ENCODE measurements at regions not wholly inside any gene's neighbourhood (a gene's known extent, or its start where the extent isn't known, plus 50 kb on each side); places are given as distances from the start of the nearest gene placed in this dataset.

GRCh38 chr2:236338495-236339184, 74.4 kb upstream of the ASB18 start:
- H3K27me3 ChIP-seq: no peaks in the 10 kb centered on the region
- peak; percentile 36 for ATAC-seq
- DNase-seq: no peak
- no peak overlapping the region for H3K4me3 ChIP-seq
- H3K4me1 ChIP-seq: peaks cover 0 to 8% of the 10 kb centered on the region in 2 donors
- intact Hi-C loops (cut with DNase I): no loop called here
- H3K27ac ChIP-seq: no peak overlapping the region
- H3K9me3 ChIP-seq: no peaks in the 10 kb centered on the region
- TF ChIP-seq, protein P1, sequence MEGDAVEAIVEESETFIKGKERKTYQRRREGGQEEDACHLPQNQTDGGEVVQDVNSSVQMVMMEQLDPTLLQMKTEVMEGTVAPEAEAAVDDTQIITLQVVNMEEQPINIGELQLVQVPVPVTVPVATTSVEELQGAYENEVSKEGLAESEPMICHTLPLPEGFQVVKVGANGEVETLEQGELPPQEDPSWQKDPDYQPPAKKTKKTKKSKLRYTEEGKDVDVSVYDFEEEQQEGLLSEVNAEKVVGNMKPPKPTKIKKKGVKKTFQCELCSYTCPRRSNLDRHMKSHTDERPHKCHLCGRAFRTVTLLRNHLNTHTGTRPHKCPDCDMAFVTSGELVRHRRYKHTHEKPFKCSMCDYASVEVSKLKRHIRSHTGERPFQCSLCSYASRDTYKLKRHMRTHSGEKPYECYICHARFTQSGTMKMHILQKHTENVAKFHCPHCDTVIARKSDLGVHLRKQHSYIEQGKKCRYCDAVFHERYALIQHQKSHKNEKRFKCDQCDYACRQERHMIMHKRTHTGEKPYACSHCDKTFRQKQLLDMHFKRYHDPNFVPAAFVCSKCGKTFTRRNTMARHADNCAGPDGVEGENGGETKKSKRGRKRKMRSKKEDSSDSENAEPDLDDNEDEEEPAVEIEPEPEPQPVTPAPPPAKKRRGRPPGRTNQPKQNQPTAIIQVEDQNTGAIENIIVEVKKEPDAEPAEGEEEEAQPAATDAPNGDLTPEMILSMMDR (IDR thresholded peaks at IDR 0.05): no peak
- H3K36me3 ChIP-seq: no peaks in the 10 kb centered on the region

DNA sequence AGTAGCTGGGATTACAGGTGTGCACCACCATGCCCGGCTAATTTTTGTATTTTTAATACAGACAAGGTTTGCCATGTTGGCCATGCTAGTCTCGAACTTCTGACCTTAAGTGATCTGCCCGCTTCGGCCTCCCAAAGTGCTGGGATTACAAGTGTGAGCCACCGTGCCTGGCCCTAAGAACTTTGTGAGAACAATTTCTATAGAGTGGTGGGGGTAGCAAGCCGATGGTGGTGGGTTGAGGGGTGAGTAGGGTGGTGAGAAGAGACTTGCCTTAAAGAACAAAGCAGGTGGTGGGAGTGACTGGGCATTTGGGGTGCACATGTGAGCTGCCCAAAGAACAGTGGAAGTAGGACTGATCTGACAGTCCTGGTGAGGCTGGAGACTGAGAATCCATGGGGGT, 76.0 kb upstream of the ASB18 start:
- Histone ChIP-seq H3K27me3 (no peaks in the 10 kb centered on the region), H3K4me1 (peaks cover 0 to 8% of the 10 kb centered on the region in 2 donors), H3K36me3 (no peaks in the 10 kb centered on the region), H3K27ac (no peak overlapping the region), H3K4me3 (no peak overlapping the region), H3K9me3 (no peaks in the 10 kb centered on the region)
- intact Hi-C loops (cut with DNase I): no loop called here
- ATAC-seq: no peak
- DNase-seq: no peak
- TF ChIP-seq, protein P1 (IDR thresholded peaks at IDR 0.05): no peak

- Histone ChIP-seq H3K4me1 (peaks cover 0 to 8% of the 10 kb centered on the region in 2 donors), H3K9me3 (no peaks in the 10 kb centered on the region), H3K27ac (no peak overlapping the region), H3K4me3 (no peak overlapping the region), H3K27me3 (no peaks in the 10 kb centered on the region), H3K36me3 (no peaks in the 10 kb centered on the region)
- intact Hi-C loops (cut with DNase I): no loop called here
- no peak for DNase-seq
- ATAC-seq: no peak
- TF ChIP-seq, protein P1 (IDR thresholded peaks at IDR 0.05): no peak
These were observed 76.9 kb upstream of the ASB18 start for GRCh38 chr2:236341067-236341466.

GRCh38 chr2:236341721-236342120, 77.5 kb upstream of the ASB18 start:
- Histone ChIP-seq H3K27ac (no peak overlapping the region), H3K36me3 (no peaks in the 10 kb centered on the region), H3K27me3 (no peaks in the 10 kb centered on the region), H3K9me3 (no peaks in the 10 kb centered on the region), H3K4me3 (no peak overlapping the region), H3K4me1 (peaks cover 0 to 8% of the 10 kb centered on the region in 2 donors)
- ATAC-seq (no peak), DNase-seq (no peak)
- TF ChIP-seq, protein P1 (IDR thresholded peaks at IDR 0.05): no peak
- intact Hi-C loops (cut with DNase I): no loop called here

DNA sequence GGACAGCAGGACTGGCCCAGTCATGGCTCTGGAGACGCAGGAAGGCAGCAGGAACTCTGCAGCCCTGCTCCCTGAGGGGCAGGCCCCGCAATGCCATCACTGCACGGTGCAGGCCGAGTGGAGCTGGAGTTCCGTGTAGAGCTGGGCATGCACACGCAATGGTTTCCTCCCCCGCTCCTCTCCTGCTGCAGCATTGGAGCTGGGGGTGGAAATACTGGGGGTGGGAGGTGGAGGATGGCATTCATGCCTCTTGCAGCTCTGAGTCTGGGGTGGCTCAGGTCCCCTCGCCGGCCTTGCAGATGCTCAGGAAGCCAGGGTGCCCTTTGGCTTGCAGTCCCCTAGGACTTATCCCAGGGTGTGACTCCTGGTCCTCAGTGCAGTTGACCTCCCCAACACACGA, 78.3 kb upstream of the ASB18 start:
- no peaks in the 10 kb centered on the region for H3K27me3 ChIP-seq
- TF ChIP-seq, protein P1 (IDR thresholded peaks at IDR 0.05): no peak
- intact Hi-C loops (cut with DNase I): no loop called here
- H3K36me3 ChIP-seq: no peaks in the 10 kb centered on the region
- DNase-seq (no peak), ATAC-seq (no peak)
- no peak overlapping the region for H3K4me3 ChIP-seq
- H3K27ac ChIP-seq: no peak overlapping the region
- no peaks in the 10 kb centered on the region for H3K9me3 ChIP-seq
- peaks cover 0 to 8% of the 10 kb centered on the region in 2 donors for H3K4me1 ChIP-seq

All from left lung (tissue), 4 donors.